PC-9 (cell line): ENCODE measurements at regions not wholly inside any gene's neighbourhood (a gene's known extent, or its start where the extent isn't known, plus 50 kb on each side); places are given as distances from the start of the nearest gene placed in this dataset.

Experiments used
- EZH2 ChIP-seq: fragments of 200-600 bp; sonication (generic); IDR thresholded peaks from 2 replicates; pipeline ENCODE4 v1.8.0; 2017; ENCODE audit warnings: antibody characterized with exemption, low read depth
- TF ChIP-seq, protein P1 (sequence below): fragments of 200-600 bp; sonication (generic); conservative IDR thresholded peaks from 2 replicates; pipeline ENCODE4 v1.6.1; 2017; ENCODE audit warnings: mixed run types, antibody characterized with exemption, mild to moderate bottlenecking, moderate library complexity

GRCh38 chr4:79514621-79515329, 106.7 kb upstream of the GK2 start:
- TF ChIP-seq, protein P1, sequence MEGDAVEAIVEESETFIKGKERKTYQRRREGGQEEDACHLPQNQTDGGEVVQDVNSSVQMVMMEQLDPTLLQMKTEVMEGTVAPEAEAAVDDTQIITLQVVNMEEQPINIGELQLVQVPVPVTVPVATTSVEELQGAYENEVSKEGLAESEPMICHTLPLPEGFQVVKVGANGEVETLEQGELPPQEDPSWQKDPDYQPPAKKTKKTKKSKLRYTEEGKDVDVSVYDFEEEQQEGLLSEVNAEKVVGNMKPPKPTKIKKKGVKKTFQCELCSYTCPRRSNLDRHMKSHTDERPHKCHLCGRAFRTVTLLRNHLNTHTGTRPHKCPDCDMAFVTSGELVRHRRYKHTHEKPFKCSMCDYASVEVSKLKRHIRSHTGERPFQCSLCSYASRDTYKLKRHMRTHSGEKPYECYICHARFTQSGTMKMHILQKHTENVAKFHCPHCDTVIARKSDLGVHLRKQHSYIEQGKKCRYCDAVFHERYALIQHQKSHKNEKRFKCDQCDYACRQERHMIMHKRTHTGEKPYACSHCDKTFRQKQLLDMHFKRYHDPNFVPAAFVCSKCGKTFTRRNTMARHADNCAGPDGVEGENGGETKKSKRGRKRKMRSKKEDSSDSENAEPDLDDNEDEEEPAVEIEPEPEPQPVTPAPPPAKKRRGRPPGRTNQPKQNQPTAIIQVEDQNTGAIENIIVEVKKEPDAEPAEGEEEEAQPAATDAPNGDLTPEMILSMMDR = no peak
- no peak for TF ChIP-seq EZH2
